Stomach (tissue), 8 donors: ENCODE measurements at regions not wholly inside any gene's neighbourhood (a gene's known extent, or its start where the extent isn't known, plus 50 kb on each side); places are given as distances from the start of the nearest gene placed in this dataset.

Experiments
- DNase-seq, 2 donors: peaks; one replicate each; pipeline versions ENCODE4 v3.0.0 to v3.0.0-alpha.2; 2013 to 2019
- H3K27ac ChIP-seq, 5 donors: fragments of 200-600 bp in 4 of 5; sonication (generic) in 4 of 5; one replicate each; pipeline ENCODE4 v1.5.1; 2013 to 2019; ENCODE audit warnings: mild to moderate bottlenecking in 1 of 5, moderate library complexity in 1 of 5
- H3K27me3 ChIP-seq, 3 donors: fragments of 200-600 bp; sonication (generic); one replicate each; pipeline ENCODE4 v1.5.1; 2017 to 2019; ENCODE audit warnings: mixed run types in 1 of 3
- H3K36me3 ChIP-seq, 4 donors: fragments of 200-600 bp; sonication (generic); 1 replicate in 3 of 4; 2 replicates in 1 of 4; pipeline ENCODE4 v1.5.1; 2016 to 2019
- H3K4me1 ChIP-seq, 4 donors: fragments of 200-600 bp; sonication (generic); one replicate each; pipeline ENCODE4 v1.5.1; 2016 to 2019
- H3K4me3 ChIP-seq, 4 donors: fragments of 200-600 bp; sonication (generic) in 3 of 4; one replicate each; pipeline ENCODE4 v1.5.1; 2016 to 2019; ENCODE audit warnings: mild to moderate bottlenecking in 1 of 4
- H3K9me3 ChIP-seq, 4 donors: fragments of 200-600 bp; sonication (generic); one replicate each; pipeline ENCODE4 v1.5.1; 2016 to 2019
- CTCF ChIP-seq, 7 experiments: fragments of 450-650 bp in 4 of 7; fragments of 200-600 bp in 3 of 7; sonication (generic) in 3 of 7; IDR thresholded peaks; one replicate each; pipeline ENCODE4 v1.5.1; 2016 to 2019; ENCODE audit warnings: antibody characterized with exemption in 7 of 7, control low read depth in 2 of 7, mild to moderate bottlenecking in 1 of 7
- EP300 ChIP-seq: sonication (generic); formaldehyde crosslinking; IDR thresholded peaks from one replicate; pipeline ENCODE4 v1.6.1; 2017; ENCODE audit warnings: antibody characterized with exemption
- POLR2A ChIP-seq, 4 donors: fragments of 450-650 bp; IDR thresholded peaks; one replicate each; pipeline ENCODE4 v1.6.1; 2016; ENCODE audit warnings: antibody characterized with exemption in 4 of 4, control low read depth in 2 of 4, mild to moderate bottlenecking in 1 of 4, moderate library complexity in 1 of 4
- POLR2AphosphoS5 ChIP-seq, 3 donors: sonication (generic); formaldehyde crosslinking; IDR thresholded peaks; one replicate each; pipeline ENCODE4 v1.6.1; 2016; ENCODE audit warnings: antibody characterized with exemption in 3 of 3
- WGBS, 5 donors: extraction: QIAGEN DNeasy Blood & Tissue Kit in 3 of 5; methylation state at CpG; one replicate each; pipeline versions ENCODE4 v1.1.5 to v1.1.7; 2013 to 2018; 5-methylcytosine and 5-hydroxymethylcytosine counted together
- intact Hi-C: fragments of 100-400 bp; cut with DNase I; formaldehyde crosslinking; loops from one replicate; pipeline ENCODE4 v1.15.1; 2023; ENCODE audit warnings: low total_unique reads
- donor health status: healthy with polysubstance abuse.
- donor health status: Bipolar disorder and iron deficiency.
- donor health status: healthy.

GRCh38 chr7:17027143-17027788 is 145.5 kb upstream of the AGR3 start:
- Histone ChIP-seq H3K4me3 (no peak overlapping the region), H3K36me3 (no peaks in the 10 kb centered on the region), H3K27me3 (no peaks in the 10 kb centered on the region), H3K9me3 (no peaks in the 10 kb centered on the region), H3K4me1 (no peaks in the 10 kb centered on the region), H3K27ac (peak overlapping the region in 1 of 5 donors; percentile 27)
- intact Hi-C loops, result no loop called here
- WGBS, 5 donors, result 75 to 86% (median 82%) methylated on average over 4 of the region's 4 CpGs
- DNase-seq, result no peak
- TF ChIP-seq EP300 (no peak), POLR2A (IDR thresholded peaks at IDR 0.05) (no peak), POLR2AphosphoS5 (IDR thresholded peaks at IDR 0.05) (no peak), CTCF (IDR thresholded peaks at IDR 0.05) (no peak)

GRCh38 chr7:17027789-17028152 is 146.0 kb upstream of the AGR3 start:
- no peaks in the 10 kb centered on the region for H3K27me3 ChIP-seq
- no peak for DNase-seq
- intact Hi-C loops, result no loop called here
- no peak for TF ChIP-seq EP300
- TF ChIP-seq POLR2A (IDR thresholded peaks at IDR 0.05), result no peak
- no peak for TF ChIP-seq POLR2AphosphoS5 (IDR thresholded peaks at IDR 0.05)
- no peak for TF ChIP-seq CTCF (IDR thresholded peaks at IDR 0.05)
- WGBS, 5 donors, result 86 to 100% (median 92%) methylated on average over 1 of the region's 1 CpG
- H3K9me3 ChIP-seq, result no peaks in the 10 kb centered on the region
- H3K36me3 ChIP-seq, result no peaks in the 10 kb centered on the region
- H3K4me1 ChIP-seq, result no peaks in the 10 kb centered on the region
- no peak overlapping the region for H3K4me3 ChIP-seq
- H3K27ac ChIP-seq, result peak overlapping the region in 1 of 5 donors; percentile 27

- Histone ChIP-seq H3K36me3 (no peaks in the 10 kb centered on the region), H3K4me3 (no peak overlapping the region), H3K27ac (peak overlapping the region in 1 of 5 donors; percentile 38), H3K27me3 (no peaks in the 10 kb centered on the region), H3K4me1 (no peaks in the 10 kb centered on the region), H3K9me3 (no peaks in the 10 kb centered on the region)
- intact Hi-C loops, result no loop called here
- no peak for TF ChIP-seq POLR2AphosphoS5 (IDR thresholded peaks at IDR 0.05)
- TF ChIP-seq POLR2A (IDR thresholded peaks at IDR 0.05), result no peak
- TF ChIP-seq EP300, result no peak
- no peak for TF ChIP-seq CTCF (IDR thresholded peaks at IDR 0.05)
- DNase-seq, result no peak
- WGBS, 5 donors, result 83 to 88% (median 85%) methylated on average over 3 of the region's 3 CpGs
Observed at GRCh38 chr7:17029150-17029549, 147.4 kb upstream of the AGR3 start.

- no peak for DNase-seq
Observed at GRCh38 chr7:17030559-17030958, 148.8 kb upstream of the AGR3 start.

More at GRCh38 chr7:17030559-17030958, 148.8 kb upstream of the AGR3 start:
- Histone ChIP-seq H3K27me3 (no peaks in the 10 kb centered on the region), H3K4me3 (no peak overlapping the region), H3K36me3 (no peaks in the 10 kb centered on the region), H3K9me3 (no peaks in the 10 kb centered on the region), H3K27ac (peak overlapping the region in 1 of 5 donors; percentile 14), H3K4me1 (no peaks in the 10 kb centered on the region)
- intact Hi-C loops, result no loop called here
- TF ChIP-seq EP300 (no peak), CTCF (IDR thresholded peaks at IDR 0.05) (no peak), POLR2A (IDR thresholded peaks at IDR 0.05) (no peak), POLR2AphosphoS5 (IDR thresholded peaks at IDR 0.05) (no peak)
- WGBS, 5 donors, result 50 to 77% (median 69%) methylated on average over 2 of the region's 2 CpGs
